Left lobe of liver (tissue), 2 donors: ENCODE measurements at regions not wholly inside any gene's neighbourhood (a gene's known extent, or its start where the extent isn't known, plus 50 kb on each side); places are given as distances from the start of the nearest gene placed in this dataset.
A peak's percentile ranks its signal among the peaks of the same experiment; 100 is the strongest.
"Not testable (repeated sequence)": the region's sequence is repeated elsewhere in the genome, so short reads cannot be mapped to it uniquely, and the experiment has no call there.

ENCODE experiments used
- ATAC-seq: fragments of 200-7000 bp; cut with Tn5 transposase; one replicate; pipeline ENCODE4 v1.9.1; 2020; ENCODE audit warnings: mild to moderate bottlenecking, moderate library complexity
- DNase-seq: peaks from one replicate; pipeline ENCODE4 v3.0.0-alpha.2; 2020; ENCODE audit warnings: low spot score
- donor health status: DM: no; HTN: no; CAD: no; lungs with moderate emphysema.
- donor health status: DM: no; HTN: yes; CAD: no.

DNA sequence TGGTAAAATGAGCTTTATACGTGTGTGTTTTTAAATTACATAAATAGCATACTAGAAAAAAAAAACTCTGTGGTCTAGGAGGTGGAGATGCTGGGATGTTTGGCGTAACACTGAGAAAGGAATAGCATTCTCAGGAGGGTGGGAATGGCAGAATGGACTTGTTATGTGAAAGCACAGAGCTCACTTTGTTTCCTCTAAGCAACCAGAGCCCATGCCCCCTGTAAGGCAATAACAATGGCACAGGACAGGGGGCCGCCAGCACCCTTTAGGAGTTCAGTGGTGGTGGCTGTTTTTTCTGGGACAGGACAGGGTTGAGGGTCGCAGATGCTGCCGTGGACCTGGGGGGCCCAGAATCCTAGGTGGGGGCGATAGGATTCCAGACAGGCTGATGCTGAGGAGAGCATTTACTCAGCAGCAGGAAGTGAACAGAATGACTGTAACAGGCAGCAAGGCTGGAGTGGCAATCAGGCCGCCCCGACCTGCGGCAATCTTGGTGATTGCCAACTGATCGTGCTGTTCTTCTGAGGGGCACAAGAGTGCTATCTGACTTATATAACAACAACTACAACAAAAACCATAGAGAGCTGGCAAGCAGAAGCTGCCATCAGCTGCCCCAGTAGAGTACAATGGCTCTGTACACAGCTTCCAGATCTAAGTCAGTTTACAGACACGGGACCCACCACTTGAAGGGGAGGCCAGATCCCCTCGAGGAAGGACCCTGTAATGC is 160.4 kb downstream of the UACA start:
- DNase-seq (no peak), ATAC-seq (no peak)

DNA sequence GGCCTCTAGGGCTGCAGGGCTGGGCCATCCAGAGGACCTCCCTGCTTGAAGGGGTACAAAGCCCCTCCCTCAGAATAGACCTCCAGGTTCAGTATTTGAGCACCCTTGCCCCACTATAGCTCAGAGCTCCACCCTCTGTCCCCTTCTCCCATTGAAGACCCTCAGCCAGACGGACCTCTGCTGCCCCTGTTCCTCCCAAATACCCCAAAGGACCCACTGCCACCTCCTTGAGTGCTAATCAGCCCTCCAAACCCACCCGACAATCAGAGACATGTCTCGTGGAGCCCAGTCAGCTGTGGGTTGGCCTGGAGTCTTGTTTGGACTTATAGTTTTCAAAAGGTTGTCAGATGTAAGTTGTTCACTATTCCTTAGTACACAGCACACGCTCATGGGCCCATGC is 161.1 kb downstream of the UACA start:
- no peak for DNase-seq

DNA sequence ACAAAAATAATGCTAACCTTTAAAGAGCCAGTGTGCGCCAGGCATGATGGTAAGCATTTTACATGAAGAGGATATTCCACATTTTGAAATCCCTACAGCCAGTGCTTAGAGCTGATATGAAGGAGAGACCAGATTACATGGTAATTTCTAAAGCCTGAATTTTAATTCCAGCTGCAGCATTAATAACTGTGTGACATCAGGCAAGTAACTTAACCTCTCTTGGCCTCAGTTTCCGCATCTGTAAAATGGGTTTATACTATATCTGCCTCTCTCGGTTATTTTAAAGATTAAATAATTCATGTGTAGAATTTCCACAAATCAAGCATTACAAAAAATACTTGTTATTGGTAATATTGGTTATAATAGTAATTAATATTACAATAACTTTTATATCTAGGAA is 165.4 kb downstream of the UACA start:
- ATAC-seq = no peak

More for the DNA sequence above, 161.1 kb downstream of the UACA start:
- ATAC-seq = no peak

DNA sequence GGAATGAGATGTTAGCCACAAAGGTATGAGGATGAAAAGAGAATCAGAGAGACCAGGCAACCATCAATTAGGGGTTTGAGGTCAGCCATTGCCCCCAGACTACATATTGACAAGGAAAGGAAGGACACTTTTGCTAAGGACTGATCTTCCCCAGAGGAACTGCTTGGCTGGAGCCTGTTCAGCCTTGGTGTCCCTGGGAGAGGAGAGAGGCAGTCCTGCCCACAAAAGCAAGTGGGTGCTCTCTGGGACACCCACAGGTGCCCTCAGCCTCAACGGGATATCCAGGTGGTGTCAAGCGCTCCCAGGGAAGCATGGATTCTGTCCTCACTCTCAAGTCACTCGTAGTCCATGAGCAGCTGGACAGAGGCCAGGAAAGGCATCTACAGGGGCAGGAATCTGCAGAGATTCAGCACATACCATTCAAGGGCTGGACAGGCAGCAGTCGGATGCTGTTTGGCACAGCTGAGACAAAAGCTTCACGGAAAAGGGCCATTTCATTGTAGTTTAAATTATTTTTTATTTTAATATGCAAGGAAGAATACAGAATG is 166.2 kb downstream of the UACA start:
- DNase-seq = no peak

More for the DNA sequence above, 165.4 kb downstream of the UACA start:
- no peak for DNase-seq

DNA sequence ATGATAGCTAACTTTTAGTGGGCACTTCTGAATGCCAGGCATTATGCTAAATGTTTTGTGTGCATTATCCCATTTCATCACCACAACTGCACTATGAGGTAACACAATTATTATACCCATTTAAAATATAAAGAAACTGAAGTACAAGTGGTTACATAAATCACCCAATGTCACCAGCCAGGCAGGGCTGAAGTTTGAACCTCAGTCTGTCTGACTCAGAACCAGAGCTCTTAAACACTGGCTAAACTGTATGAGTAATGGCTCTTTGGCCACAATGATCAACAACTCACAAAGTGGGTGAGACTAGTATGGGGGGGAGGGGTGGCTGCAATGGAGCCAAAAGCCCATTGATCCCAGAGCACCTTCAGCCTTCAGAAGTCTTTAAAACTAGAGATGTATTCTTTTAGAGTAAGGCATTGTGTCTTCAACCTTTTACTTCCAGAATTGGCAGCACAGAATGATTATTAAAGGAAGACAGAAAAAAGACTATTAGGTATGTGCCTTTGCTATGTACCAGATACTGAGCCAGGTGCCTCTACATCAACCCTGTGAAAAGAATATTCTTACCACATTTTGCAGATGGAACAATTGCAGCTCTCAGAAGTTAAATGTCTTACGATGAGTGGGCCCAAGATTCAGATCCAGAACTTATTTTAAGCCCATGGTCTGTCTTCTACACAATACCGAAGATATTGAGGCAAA is 166.9 kb downstream of the UACA start:
- DNase-seq = no peak
- no peak for ATAC-seq

More for the DNA sequence above, 166.2 kb downstream of the UACA start:
- ATAC-seq = no peak

DNA sequence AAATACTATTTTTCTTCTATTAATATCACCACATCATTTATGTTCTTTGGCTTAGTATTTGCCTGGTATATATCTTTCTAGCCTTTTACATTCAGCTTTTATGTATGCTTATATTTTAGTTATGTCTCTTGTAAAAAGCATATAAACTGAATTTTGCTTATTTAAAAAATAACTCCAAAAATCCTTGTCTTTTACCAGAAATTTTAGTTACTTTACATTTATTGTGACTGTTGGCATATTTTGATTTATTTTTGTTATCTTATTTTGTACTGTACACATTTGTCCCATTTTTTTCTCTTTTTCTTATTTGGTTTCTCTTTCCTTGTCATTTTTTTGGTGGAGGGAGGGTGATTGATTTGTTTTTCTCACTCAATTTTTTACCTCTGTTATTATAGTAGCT is 169.6 kb downstream of the UACA start:
- DNase-seq (no peak), ATAC-seq (no peak)

DNA sequence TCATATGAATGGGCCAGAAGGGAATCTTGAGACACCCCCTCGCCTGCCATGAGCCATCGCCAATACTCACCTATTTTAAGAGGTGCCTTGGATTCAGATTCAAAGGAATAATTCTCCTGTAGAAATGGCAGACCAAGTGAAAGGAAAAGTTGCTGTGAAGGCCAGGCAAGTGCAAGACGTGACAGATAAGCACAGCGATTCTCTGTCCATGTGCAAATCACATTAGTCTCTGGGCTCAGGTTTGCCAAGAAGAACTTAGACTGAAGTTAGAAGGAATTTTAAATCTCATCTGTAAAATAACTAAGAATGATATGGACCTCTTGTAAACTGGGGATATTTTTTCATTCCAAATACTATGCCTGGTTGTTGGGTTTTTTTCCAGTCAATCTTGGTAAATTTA is 173.6 kb downstream of the UACA start:
- DNase-seq = no peak

DNA sequence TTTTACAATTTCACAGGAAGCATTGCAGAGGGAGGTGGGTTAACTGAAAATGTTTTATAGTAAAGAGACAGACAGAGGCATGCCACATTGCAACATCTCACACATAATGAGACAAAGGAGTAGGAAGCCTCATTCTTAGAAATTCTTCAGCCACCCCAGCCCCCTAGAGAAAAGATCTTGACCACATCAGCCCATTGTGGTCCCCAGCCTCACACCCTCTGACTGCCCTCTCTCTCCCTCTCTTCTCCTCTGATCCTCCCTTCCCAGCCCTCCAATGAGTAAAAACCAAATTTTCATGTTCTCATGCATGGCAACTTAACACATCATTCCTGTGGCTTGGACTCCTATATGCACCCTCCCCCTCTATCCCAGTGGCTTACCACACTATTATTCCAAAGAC is 174.1 kb downstream of the UACA start:
- no peak for DNase-seq
- no peak for ATAC-seq

More for the DNA sequence above, 173.6 kb downstream of the UACA start:
- ATAC-seq = no peak

GRCh38 chr15:70588613-70589012 is 174.7 kb downstream of the UACA start:
- no peak for ATAC-seq
- no peak for DNase-seq

DNA sequence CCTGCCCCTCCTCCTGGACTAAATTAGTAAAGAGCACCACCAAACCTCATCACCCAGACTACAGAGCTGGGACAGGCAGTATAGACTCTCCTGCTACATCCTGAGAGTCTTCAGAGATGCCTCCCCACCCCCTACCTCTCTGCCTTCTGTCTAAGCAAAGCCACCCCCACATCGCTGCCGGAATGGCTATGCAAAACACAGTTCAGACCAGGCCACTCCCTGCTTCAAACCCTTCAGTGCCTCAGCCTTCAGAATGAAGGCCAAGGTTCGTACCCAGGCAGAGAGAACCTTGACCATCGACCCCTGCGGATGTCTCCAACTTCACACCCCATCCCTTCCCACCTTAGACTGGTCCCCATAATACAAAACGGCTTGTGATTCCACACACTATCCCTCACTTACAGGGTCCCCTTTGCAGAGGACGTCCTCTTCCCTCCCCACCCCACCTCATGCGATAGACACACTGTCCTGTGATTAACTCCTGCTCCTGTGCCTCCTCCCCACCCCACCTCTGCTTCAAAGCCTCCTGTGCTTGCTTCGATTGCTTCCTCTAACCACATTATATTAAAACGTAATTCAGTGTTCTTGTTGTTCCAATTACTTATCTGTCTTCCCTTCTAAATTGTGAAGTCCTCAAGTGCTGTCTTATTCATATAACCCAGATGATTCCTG is 175.3 kb downstream of the UACA start:
- ATAC-seq = no peak
- peak; percentile 7 for DNase-seq

- DNase-seq = peak; percentile 16
- ATAC-seq = not testable (repeated sequence)
Observed at GRCh38 chr15:70587012-70587634, 176.2 kb downstream of the UACA start.

GRCh38 chr15:70586241-70586640 is 177.1 kb downstream of the UACA start:
- DNase-seq (no peak), ATAC-seq (no peak)

DNA sequence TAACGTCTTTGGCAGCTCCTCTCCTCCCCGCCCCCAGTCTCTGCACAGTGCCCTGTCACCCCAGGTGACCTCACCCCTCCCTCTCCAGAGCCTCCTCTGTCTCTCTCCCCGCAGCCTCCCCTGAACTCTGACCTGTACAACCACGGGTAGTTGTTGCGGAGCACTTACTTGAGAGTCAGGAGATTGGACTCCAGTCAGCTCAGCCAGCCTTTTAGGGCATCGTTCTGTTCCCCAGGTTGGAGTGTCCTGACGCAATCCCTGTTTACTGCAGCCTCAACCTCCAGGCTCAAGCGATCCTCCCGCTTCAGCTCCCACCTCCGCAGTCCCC is 177.7 kb downstream of the UACA start:
- DNase-seq (no peak), ATAC-seq (no peak)

GRCh38 chr15:70584838-70585706 is 178.3 kb downstream of the UACA start:
- DNase-seq (no peak), ATAC-seq (peak; percentile 55)

DNA sequence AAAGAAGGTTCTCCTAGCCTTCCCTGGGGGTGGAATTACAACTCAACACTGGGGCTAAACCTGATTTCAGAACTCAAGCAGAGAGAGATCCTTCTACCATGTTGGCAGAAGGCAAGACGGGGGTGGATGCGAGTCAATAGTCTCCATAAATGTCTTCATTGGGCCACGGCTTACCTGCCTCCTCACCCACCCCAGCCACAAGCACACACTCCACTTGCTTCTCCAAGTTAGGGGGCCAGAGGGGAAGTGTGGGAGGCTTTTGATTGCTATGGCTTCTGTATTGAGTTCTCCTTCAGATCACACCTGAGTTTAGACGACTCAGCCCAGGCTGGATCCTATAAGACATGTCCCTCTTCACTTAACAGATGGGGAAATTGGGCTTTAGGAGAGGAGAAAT is 178.9 kb downstream of the UACA start:
- DNase-seq (no peak), ATAC-seq (no peak)

DNA sequence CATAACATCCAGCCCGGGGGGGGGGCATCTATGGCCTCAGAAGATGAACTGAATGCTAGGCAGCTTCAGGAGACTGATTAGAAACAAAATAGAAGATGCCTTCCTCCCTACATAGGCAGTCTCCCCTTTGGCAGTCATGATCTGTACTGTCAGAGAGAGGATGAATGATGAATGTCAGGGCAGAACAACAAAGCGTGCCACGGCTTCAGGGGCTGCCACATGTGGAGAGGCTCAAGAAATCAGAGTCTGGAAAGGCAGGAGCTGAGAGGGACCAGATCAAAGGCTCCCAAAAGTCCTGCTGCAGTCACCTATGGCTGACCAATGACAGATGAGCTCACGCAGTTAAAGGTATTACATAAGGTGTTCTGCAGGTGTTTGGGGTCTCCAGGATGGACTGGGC is 180.4 kb downstream of the UACA start:
- DNase-seq (no peak), ATAC-seq (no peak)

DNA sequence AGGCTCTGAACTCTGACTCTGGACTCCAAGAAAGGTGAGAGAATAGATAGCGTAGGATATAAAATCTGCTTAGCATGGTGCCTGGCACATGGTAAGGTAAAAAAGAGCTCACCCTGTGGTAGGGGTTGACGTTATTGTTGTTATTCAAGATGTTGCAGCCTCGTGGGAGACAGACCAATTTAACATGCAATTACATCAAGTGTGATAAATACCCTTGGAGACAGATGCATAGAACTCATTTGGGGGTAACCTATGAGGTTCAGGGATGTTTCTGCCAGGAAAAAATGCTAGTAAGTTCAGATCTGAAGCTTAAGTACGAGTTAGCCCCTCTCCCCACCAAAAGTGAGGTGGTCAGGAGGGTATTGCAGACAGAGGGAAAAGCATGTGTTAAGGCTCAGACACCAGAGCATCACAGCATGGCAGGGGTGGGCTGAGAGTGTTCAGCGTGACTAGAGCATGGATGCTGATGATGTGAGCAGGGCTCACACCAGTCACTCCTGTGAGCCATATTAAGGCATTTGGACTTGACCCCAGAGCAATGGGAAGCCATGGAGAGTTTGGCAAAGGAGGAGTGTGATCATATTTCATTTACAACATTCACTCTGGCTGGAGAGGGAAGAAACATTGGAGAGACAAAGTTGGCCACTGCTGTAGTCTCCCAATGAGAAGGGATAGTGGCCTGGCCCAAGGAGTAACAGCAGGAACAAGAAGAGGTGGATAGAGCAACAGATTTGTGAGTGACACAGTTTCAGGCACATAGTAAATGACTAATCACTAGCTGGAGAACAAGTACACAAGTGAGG is 181.0 kb downstream of the UACA start:
- DNase-seq (no peak), ATAC-seq (no peak)

DNA sequence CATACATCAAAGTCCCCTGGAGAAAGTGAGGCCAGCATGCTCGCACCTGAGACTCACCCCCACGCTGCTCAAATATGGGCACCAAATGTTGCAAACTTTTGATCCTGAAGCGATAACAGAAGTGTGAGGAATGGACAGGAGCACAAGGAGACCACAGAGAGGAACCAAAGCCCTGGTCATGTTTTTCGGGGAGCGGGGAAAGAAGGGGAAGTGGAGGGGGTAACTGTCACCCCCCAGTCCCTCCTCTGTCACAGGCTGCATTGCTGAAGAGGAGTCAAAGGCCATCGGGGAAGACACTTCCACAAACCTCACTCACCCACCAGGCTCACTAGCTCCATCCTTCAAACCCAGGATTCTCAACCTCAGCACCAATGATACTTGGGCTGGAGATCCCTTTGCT is 182.4 kb downstream of the UACA start:
- ATAC-seq = no peak
- no peak for DNase-seq

DNA sequence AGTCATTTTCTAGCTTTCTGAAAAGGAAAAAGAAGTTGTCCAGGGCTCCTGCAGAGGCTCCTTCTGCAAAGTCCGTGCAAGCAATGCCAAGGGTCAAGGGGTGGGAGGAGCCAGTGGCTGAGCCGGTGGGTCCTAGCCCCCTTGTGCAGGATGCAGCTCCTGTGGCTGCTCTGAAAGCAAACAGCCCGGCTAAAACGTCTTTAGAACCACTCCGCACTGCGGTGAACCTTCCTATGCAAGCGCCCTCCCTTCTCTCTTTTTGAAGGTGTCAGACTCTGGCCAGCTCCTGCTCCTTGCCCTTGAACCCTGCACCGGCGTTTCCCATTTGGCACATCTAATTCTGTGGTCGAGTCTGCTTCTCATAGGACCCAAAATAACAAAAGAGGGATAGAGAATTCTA is 183.1 kb downstream of the UACA start:
- DNase-seq (no peak), ATAC-seq (no peak)

DNA sequence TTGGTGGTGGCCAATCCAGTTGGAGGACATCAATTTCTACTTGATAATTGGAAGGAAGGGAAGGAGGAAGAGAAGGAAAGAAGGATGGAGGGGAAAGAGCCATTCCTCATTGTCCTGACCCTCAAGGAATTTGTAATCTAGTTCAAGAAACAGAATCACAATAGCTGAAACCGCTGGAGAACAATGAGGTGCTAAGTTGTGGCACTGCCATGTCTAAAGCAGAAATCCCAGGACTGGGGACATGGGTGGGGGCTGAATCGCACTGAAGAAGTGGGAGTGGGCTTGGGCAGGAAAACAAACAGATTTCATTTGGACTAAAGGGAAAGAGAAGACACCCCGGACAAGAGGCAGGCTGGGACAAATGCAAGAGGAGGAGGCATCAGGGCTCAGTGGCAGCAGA is 183.6 kb downstream of the UACA start:
- no peak for DNase-seq
- ATAC-seq = no peak
